Superior temporal gyrus (tissue), 1 donor: ENCODE measurements at regions not wholly inside any gene's neighbourhood (a gene's known extent, or its start where the extent isn't known, plus 50 kb on each side); places are given as distances from the start of the nearest gene placed in this dataset.
"Not testable (repeated sequence)": the region's sequence is repeated elsewhere in the genome, so short reads cannot be mapped to it uniquely, and the experiment has no call there.

Experiments
- DNase-seq: peaks from one replicate; pipeline ENCODE4 v3.0.0-alpha.2; 2016; ENCODE audit errors: extremely low spot score

- DNase-seq: no peak
These were observed 158.2 kb upstream of the FOXK1 start for GRCh38 chr7:4523873-4524272.

- DNase-seq: no peak
These were observed 156.2 kb upstream of the FOXK1 start for GRCh38 chr7:4525884-4526283.

- DNase-seq: no peak
These were observed 154.0 kb upstream of the FOXK1 start for GRCh38 chr7:4527988-4528636.

GRCh38 chr7:4531236-4531635 lies 150.9 kb upstream of the FOXK1 start:
- DNase-seq: no peak

GRCh38 chr7:4533339-4533738 lies 148.8 kb upstream of the FOXK1 start:
- DNase-seq: not testable (repeated sequence)

GRCh38 chr7:4549681-4550080 lies 132.4 kb upstream of the FOXK1 start:
- no peak for DNase-seq

GRCh38 chr7:4550117-4550516 lies 132.0 kb upstream of the FOXK1 start:
- DNase-seq: no peak

- DNase-seq: no peak
These were observed 129.1 kb upstream of the FOXK1 start for GRCh38 chr7:4552985-4553384.

GRCh38 chr7:4556868-4557793 lies 125.0 kb upstream of the FOXK1 start:
- peak; percentile 10 for DNase-seq

- no peak for DNase-seq
These were observed 120.3 kb upstream of the FOXK1 start for GRCh38 chr7:4561795-4562194.

GRCh38 chr7:4566714-4567113 lies 115.4 kb upstream of the FOXK1 start:
- no peak for DNase-seq

GRCh38 chr7:4574851-4575250 lies 107.2 kb upstream of the FOXK1 start:
- no peak for DNase-seq

GRCh38 chr7:4575254-4575653 lies 106.8 kb upstream of the FOXK1 start:
- DNase-seq: no peak

- no peak for DNase-seq
These were observed 78.9 kb upstream of the FOXK1 start for GRCh38 chr7:4602905-4603842.

- no peak for DNase-seq
These were observed 78.3 kb upstream of the FOXK1 start for GRCh38 chr7:4603843-4604231.

GRCh38 chr7:4604456-4604940 lies 77.6 kb upstream of the FOXK1 start:
- no peak for DNase-seq

- no peak for DNase-seq
These were observed 75.3 kb upstream of the FOXK1 start for GRCh38 chr7:4606797-4607196.

GRCh38 chr7:4607311-4607729 lies 74.8 kb upstream of the FOXK1 start:
- DNase-seq: peak; percentile 23

- DNase-seq: not testable (repeated sequence)
These were observed 72.5 kb upstream of the FOXK1 start for GRCh38 chr7:4609576-4609975.

- peak; percentile 83 for DNase-seq
These were observed 71.2 kb upstream of the FOXK1 start for GRCh38 chr7:4610768-4611467.

GRCh38 chr7:4612237-4612636 lies 69.9 kb upstream of the FOXK1 start:
- no peak for DNase-seq
